HCT116 (cell line): ENCODE measurements at regions not wholly inside any gene's neighbourhood (a gene's known extent, or its start where the extent isn't known, plus 50 kb on each side); places are given as distances from the start of the nearest gene placed in this dataset.
"Not testable (repeated sequence)": the region's sequence is repeated elsewhere in the genome, so short reads cannot be mapped to it uniquely, and the experiment has no call there.

Experiments used
- ATAC-seq: fragments of 200-7000 bp; cut with Tn5 transposase; 2 replicates; pipeline ENCODE4 v1.9.1; 2020; ENCODE audit warnings: mild to moderate bottlenecking, moderate library complexity
- BruUV-seq: library from RNA; stranded (reverse); fragments of 400-500 nt; replicated peaks from 2 replicates; lab custom pipeline; 2021; lab: Mats Ljungman, UMichigan
- CTCF ChIA-PET: fragments of 300-600 bp; sonication (Branson Sonifier 250); formaldehyde crosslinking; loops from one replicate; lab custom pipeline; 2021; ENCODE audit warnings: antibody characterized with exemption; lab: Charles Lee
- POLR2A ChIA-PET: fragments of 300-600, 350-600 bp; sonication (Branson Sonifier 250); formaldehyde crosslinking; loops from one replicate; lab custom pipeline; 2021; ENCODE audit warnings: antibody characterized with exemption; lab: Charles Lee
- RAD21 ChIA-PET, 2 experiments: fragments of 300-600 bp; sonication (Branson Sonifier 250); formaldehyde crosslinking; loops; one replicate each; lab custom pipeline; 2023; ENCODE audit warnings: low total read pairs in 2 of 2; ENCODE audit not compliant: uncharacterized antibody in 2 of 2, unreplicated experiment in 2 of 2, low non-redundant PET in 1 of 2; lab: Charles Lee
- DNase-seq: peaks from one replicate; pipeline ENCODE4 v3.0.0-alpha.2; 2010; ENCODE audit warnings: low read depth, low spot score
- H2AFZ ChIP-seq: fragments of 200-600 bp; shearing (Covaris generic), sonication (generic); 2 replicates; pipeline ENCODE4 v1.6.1; 2017; ENCODE audit warnings: low read depth, mixed run types, mixed read lengths, antibody characterized with exemption, low read length; ENCODE audit not compliant: poor library complexity, severe bottlenecking
- H3K27ac ChIP-seq: 2 replicates; pipeline ENCODE4 v1.5.1; 2012; ENCODE audit warnings: low read depth, low read length
- H3K27me3 ChIP-seq: fragments of 200-600 bp; sonication (generic); 2 replicates; pipeline ENCODE4 v1.6.1; 2016; ENCODE audit warnings: mixed run types, low read length, mixed read lengths; ENCODE audit not compliant: insufficient read depth
- H3K36me3 ChIP-seq, 2 experiments: fragments of 200-500 bp in 1 of 2; fragments of 200-600 bp in 1 of 2; sonication (Bioruptor generic) in 1 of 2; sonication (generic) in 1 of 2; 2 replicates each; pipeline versions ENCODE4 v1.5.1 to v1.6.1; 2014 to 2016; ENCODE audit warnings: low read length in 2 of 2, inconsistent platforms in 1 of 2, mixed read lengths in 1 of 2, mixed run types in 1 of 2; ENCODE audit not compliant: insufficient read depth in 2 of 2, control insufficient read depth in 1 of 2
- H3K4me1 ChIP-seq, 2 experiments: fragments of 200-600 bp in 1 of 2; sonication (generic) in 1 of 2; 2 replicates each; pipeline versions ENCODE4 v1.5.1 to v1.6.1; 2012 to 2017; ENCODE audit warnings: low read length in 2 of 2, inconsistent platforms in 1 of 2, mild to moderate bottlenecking in 1 of 2, mixed read lengths in 1 of 2, mixed run types in 1 of 2, moderate library complexity in 1 of 2; ENCODE audit not compliant: insufficient read depth in 2 of 2, control insufficient read depth in 1 of 2
- H3K4me2 ChIP-seq: fragments of 200-600 bp; sonication (generic); 2 replicates; pipeline ENCODE4 v1.6.1; 2017; ENCODE audit warnings: mixed run types, low read length, mixed read lengths
- H3K4me3 ChIP-seq, 2 experiments: fragments of 200-600 bp in 1 of 2; sonication (generic) in 1 of 2; replicated peaks in 1 of 2; 2 replicates each; pipeline ENCODE4 v1.5.1; 2011 to 2016; ENCODE audit warnings: low read length in 2 of 2, control low read depth in 1 of 2, low read depth in 1 of 2, mild to moderate bottlenecking in 1 of 2, mixed read lengths in 1 of 2, mixed run types in 1 of 2
- H3K79me2 ChIP-seq: fragments of 200-600 bp; sonication (generic); 2 replicates; pipeline ENCODE4 v1.6.1; 2017; ENCODE audit warnings: mild to moderate bottlenecking, mixed run types, low read length, moderate library complexity, mixed read lengths; ENCODE audit not compliant: insufficient read depth
- H3K9ac ChIP-seq: fragments of 200-600 bp; sonication (generic); 2 replicates; pipeline ENCODE4 v1.6.1; 2016; ENCODE audit warnings: low read length, mixed read lengths
- H3K9me2 ChIP-seq: fragments of 200-600 bp; sonication (generic), shearing (Covaris generic); 2 replicates; pipeline ENCODE4 v1.6.1; 2017; ENCODE audit warnings: mixed run types, mild to moderate bottlenecking, moderate library complexity; ENCODE audit not compliant: insufficient read depth
- H3K9me3 ChIP-seq, 2 experiments: fragments of 200-500 bp in 1 of 2; fragments of 200-600 bp in 1 of 2; sonication (Bioruptor generic) in 1 of 2; sonication (generic) in 1 of 2; 2 replicates each; pipeline ENCODE4 v1.6.1; 2014 to 2017; ENCODE audit warnings: low read length in 2 of 2, mixed read lengths in 2 of 2, inconsistent platforms in 1 of 2, low read depth in 1 of 2, mild to moderate bottlenecking in 1 of 2, mixed run types in 1 of 2, moderate library complexity in 1 of 2; ENCODE audit not compliant: control insufficient read depth in 1 of 2, insufficient read depth in 1 of 2
- H4K20me1 ChIP-seq: fragments of 200-600 bp; sonication (generic), shearing (Covaris generic); 2 replicates; pipeline ENCODE4 v1.6.1; 2017; ENCODE audit warnings: mixed run types, mild to moderate bottlenecking, moderate library complexity; ENCODE audit not compliant: insufficient read depth
- EGR1 ChIP-seq: IDR thresholded peaks from 2 replicates; pipeline ENCODE4 v1.6.1; 2012; ENCODE audit warnings: low read depth
- EZH2 ChIP-seq: fragments of 200-600 bp; sonication (generic); IDR thresholded peaks from 2 replicates; pipeline ENCODE4 v1.6.1; 2017; ENCODE audit warnings: antibody characterized with exemption, mixed run types
- FOSL1 ChIP-seq: IDR thresholded peaks from 2 replicates; pipeline ENCODE4 v1.6.1; 2012; ENCODE audit warnings: low read depth
- JUND ChIP-seq: IDR thresholded peaks from 2 replicates; pipeline ENCODE4 v1.6.1; 2012
- POLR2AphosphoS5 ChIP-seq: IDR thresholded peaks from 2 replicates; pipeline ENCODE4 v1.6.1; 2011; ENCODE audit warnings: mild to moderate bottlenecking, low read depth, low read length, moderate library complexity
- RAD21 ChIP-seq: IDR thresholded peaks from 2 replicates; pipeline ENCODE4 v1.6.1; 2012; ENCODE audit warnings: low read depth, mild to moderate bottlenecking
- SP1 ChIP-seq: IDR thresholded peaks from 2 replicates; pipeline ENCODE4 v1.6.1; 2012; ENCODE audit warnings: low read depth
- YY1 ChIP-seq: IDR thresholded peaks from 2 replicates; pipeline ENCODE4 v1.6.1; 2011; ENCODE audit warnings: low read length, low read depth, moderate library complexity, mild to moderate bottlenecking; ENCODE audit not compliant: insufficient replicate concordance; ENCODE audit errors: extremely low read depth
- ZFX ChIP-seq: fragments of 450-650 bp; IDR thresholded peaks from 2 replicates; pipeline ENCODE4 v1.6.1; 2017
- intact Hi-C: fragments of 100-400 bp; cut with micrococcal nuclease; formaldehyde crosslinking; loops from 2 replicates; pipeline ENCODE4 v1.10.0; 2022
- TF ChIP-seq, protein P1 (sequence below): IDR thresholded peaks from 2 replicates; pipeline ENCODE4 v1.6.1; 2011; ENCODE audit warnings: mild to moderate bottlenecking, low read length, moderate library complexity; ENCODE audit not compliant: insufficient replicate concordance; ENCODE audit errors: extremely low read depth
- TF ChIP-seq, protein P2 (sequence below), 3 experiments: fragments of 200-600 bp in 1 of 3; sonication (generic) in 1 of 3; IDR thresholded peaks in 2 of 3; conservative IDR thresholded peaks in 1 of 3; 2 replicates each; pipeline ENCODE4 v1.5.1; 2012 to 2017; ENCODE audit warnings: low read depth in 2 of 3, low read length in 2 of 3, antibody characterized with exemption in 1 of 3, borderline replicate concordance in 1 of 3, control low read depth in 1 of 3, mild to moderate bottlenecking in 1 of 3, mixed read lengths in 1 of 3, mixed run types in 1 of 3, moderate library complexity in 1 of 3; ENCODE audit not compliant: insufficient read depth in 1 of 3
- TF ChIP-seq, protein P3 (sequence below): IDR thresholded peaks from 2 replicates; pipeline ENCODE4 v1.6.1; 2012
- TF ChIP-seq, protein P4 (sequence below): IDR thresholded peaks from 2 replicates; pipeline ENCODE4 v1.6.1; 2012

DNA sequence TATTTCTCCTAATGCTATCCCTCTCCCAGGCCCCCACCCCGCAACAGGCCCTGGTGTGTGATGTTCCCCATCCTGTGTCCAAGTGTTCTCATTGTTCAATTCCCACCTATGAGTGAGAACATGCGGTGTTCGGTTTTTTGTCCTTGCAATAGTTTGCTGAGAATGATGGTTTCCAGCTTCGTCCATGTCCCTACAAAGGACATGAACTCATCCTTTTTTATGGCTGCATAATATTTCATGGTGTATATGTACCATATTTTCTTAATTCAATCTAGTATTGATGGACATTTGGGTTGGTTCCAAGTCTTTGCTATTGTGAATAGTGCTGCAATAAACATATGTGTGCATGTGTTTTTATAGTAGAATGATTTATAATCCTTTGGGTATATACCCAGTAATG is 1270.3 kb downstream of the UQCRFS1 start:
- H3K79me2 ChIP-seq, POLR2A ChIA-PET, CTCF ChIA-PET, RAD21 ChIA-PET, H4K20me1 ChIP-seq, H3K4me3 ChIP-seq, H3K27ac ChIP-seq, DNase-seq, H3K36me3 ChIP-seq, H3K4me1 ChIP-seq, H3K9me3 ChIP-seq, H3K27me3 ChIP-seq, BruUV-seq, H2AFZ ChIP-seq, ATAC-seq, H3K9me2 ChIP-seq, H3K9ac ChIP-seq, intact Hi-C loops, H3K4me2 ChIP-seq: not testable (repeated sequence)

DNA sequence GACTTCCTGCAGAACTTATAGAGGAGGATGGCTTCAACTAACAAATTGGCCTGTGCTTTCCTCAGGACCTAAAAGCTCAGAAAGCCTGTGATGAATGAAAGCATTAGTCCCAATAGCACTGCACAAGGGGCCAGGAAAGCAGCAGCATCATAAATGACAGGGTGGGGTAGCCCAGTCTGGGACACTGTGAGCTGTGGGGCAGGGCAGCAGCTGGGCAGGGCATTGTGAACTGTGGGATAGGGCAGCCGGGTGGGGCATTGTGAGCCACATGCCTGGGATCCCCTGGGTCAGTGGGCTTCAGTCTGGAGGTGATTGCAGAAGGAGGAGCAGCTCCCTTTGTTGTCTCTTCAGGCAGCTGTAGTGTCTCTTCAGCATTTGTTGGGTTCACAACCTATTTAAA is 1276.8 kb downstream of the UQCRFS1 start:
- DNase-seq (no peak), ATAC-seq (no peak)
- intact Hi-C loops = no loop called here
- H3K4me3 ChIP-seq = no peak overlapping the region
- no peak overlapping the region for H3K9ac ChIP-seq
- ChIA-PET CTCF (no interaction called here), RAD21 (no interaction called here), POLR2A (no interaction called here)
- no peaks in the 10 kb centered on the region for H3K9me2 ChIP-seq
- H3K4me2 ChIP-seq = no peak overlapping the region
- H3K79me2 ChIP-seq = no peaks in the 10 kb centered on the region
- TF ChIP-seq FOSL1 = no peak
- no peak for TF ChIP-seq EGR1
- no peak for TF ChIP-seq SP1
- TF ChIP-seq EZH2 = no peak
- TF ChIP-seq, protein P1, sequence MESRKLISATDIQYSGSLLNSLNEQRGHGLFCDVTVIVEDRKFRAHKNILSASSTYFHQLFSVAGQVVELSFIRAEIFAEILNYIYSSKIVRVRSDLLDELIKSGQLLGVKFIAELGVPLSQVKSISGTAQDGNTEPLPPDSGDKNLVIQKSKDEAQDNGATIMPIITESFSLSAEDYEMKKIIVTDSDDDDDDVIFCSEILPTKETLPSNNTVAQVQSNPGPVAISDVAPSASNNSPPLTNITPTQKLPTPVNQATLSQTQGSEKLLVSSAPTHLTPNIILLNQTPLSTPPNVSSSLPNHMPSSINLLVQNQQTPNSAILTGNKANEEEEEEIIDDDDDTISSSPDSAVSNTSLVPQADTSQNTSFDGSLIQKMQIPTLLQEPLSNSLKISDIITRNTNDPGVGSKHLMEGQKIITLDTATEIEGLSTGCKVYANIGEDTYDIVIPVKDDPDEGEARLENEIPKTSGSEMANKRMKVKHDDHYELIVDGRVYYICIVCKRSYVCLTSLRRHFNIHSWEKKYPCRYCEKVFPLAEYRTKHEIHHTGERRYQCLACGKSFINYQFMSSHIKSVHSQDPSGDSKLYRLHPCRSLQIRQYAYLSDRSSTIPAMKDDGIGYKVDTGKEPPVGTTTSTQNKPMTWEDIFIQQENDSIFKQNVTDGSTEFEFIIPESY = no peak
- TF ChIP-seq RAD21 = no peak
- TF ChIP-seq POLR2AphosphoS5 = no peak
- TF ChIP-seq ZFX = no peak
- no peak for TF ChIP-seq YY1
- TF ChIP-seq, protein P2, sequence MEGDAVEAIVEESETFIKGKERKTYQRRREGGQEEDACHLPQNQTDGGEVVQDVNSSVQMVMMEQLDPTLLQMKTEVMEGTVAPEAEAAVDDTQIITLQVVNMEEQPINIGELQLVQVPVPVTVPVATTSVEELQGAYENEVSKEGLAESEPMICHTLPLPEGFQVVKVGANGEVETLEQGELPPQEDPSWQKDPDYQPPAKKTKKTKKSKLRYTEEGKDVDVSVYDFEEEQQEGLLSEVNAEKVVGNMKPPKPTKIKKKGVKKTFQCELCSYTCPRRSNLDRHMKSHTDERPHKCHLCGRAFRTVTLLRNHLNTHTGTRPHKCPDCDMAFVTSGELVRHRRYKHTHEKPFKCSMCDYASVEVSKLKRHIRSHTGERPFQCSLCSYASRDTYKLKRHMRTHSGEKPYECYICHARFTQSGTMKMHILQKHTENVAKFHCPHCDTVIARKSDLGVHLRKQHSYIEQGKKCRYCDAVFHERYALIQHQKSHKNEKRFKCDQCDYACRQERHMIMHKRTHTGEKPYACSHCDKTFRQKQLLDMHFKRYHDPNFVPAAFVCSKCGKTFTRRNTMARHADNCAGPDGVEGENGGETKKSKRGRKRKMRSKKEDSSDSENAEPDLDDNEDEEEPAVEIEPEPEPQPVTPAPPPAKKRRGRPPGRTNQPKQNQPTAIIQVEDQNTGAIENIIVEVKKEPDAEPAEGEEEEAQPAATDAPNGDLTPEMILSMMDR (IDR thresholded peaks at IDR 0.05 in 2 of 3, conservative IDR thresholded peaks at IDR 0.05 in 1 of 3; ENCODE audit: borderline replicate concordance in 1 of 3, insufficient read depth in 1 of 3, low read depth in 2 of 3, low read length in 2 of 3) = no peak
- TF ChIP-seq, protein P3, sequence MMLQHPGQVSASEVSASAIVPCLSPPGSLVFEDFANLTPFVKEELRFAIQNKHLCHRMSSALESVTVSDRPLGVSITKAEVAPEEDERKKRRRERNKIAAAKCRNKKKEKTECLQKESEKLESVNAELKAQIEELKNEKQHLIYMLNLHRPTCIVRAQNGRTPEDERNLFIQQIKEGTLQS = no peak
- TF ChIP-seq JUND = no peak
- TF ChIP-seq, protein P4, sequence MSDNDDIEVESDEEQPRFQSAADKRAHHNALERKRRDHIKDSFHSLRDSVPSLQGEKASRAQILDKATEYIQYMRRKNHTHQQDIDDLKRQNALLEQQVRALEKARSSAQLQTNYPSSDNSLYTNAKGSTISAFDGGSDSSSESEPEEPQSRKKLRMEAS = no peak
- H4K20me1 ChIP-seq = no peaks in the 10 kb centered on the region
- H3K4me1 ChIP-seq = no peaks in the 10 kb centered on the region
- no peak overlapping the region for H3K27ac ChIP-seq
- no peaks in the 10 kb centered on the region for H3K27me3 ChIP-seq
- no TSS peak for BruUV-seq
- H3K36me3 ChIP-seq = no peaks in the 10 kb centered on the region; a peak in 1 of 4 replicates
- H2AFZ ChIP-seq = no peak overlapping the region
- H3K9me3 ChIP-seq = peaks cover 0 to 28% of the 10 kb centered on the region in 2 experiments; a peak in 3 of 4 replicates
